ENCODE measurements at regions not wholly inside any gene's neighbourhood (a gene's known extent, or its start where the extent isn't known, plus 50 kb on each side); places are given as distances from the start of the nearest gene placed in this dataset.

- TF ChIP-seq POLR2A (IDR thresholded peaks at IDR 0.05): no peak
- no peak for TF ChIP-seq CTCF (IDR thresholded peaks at IDR 0.05)
Observed at GRCh38 chr7:23927709-23928417, 217.8 kb downstream of the STK31 start.
